ENCODE measurements at regions not wholly inside any gene's neighbourhood (a gene's known extent, or its start where the extent isn't known, plus 50 kb on each side); places are given as distances from the start of the nearest gene placed in this dataset.

DNA sequence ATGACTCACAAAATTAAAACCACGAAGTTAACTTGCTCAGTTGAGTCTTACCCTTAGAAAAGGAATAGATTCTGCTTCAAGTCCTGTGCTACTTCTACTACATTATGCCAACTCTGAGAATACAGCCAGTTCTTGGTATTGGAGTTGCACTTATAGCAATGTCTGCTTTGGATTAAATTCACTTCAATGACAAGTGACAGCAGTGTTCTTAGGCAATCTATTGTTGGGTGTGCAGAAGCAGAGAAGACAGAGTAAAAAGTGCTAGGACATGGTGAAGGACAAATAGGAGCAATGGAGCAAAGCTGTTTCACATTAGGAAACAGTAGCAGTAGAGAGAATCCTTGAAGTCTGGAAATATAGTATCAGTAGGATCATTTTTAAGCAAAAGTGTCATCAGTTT, 713.1 kb downstream of the SI start:
- H3K4me3 Mint-ChIP-seq, result no peak overlapping the region
- no peak overlapping the region for H3K9ac ChIP-seq (ENCODE audit: insufficient read depth, low read length, poor library complexity, severe bottlenecking)
- no peak overlapping the region for H3K4me3 ChIP-seq (replicated peaks in 1 of 3; ENCODE audit: low read depth in 2 of 3, low read length in 3 of 3)
- no peaks in the 10 kb centered on the region for H3K27me3 ChIP-seq (ENCODE audit: control insufficient read depth in 2 of 2, insufficient read depth in 2 of 2, low read length in 2 of 2)
- H2AFZ ChIP-seq (ENCODE audit: insufficient read depth, low read depth, low read length, poor library complexity, severe bottlenecking), result no peak overlapping the region
- WGBS (ENCODE audit: insufficient coverage), result no CpG with 5 or more reads among the region's 1 CpG
- no peaks in the 10 kb centered on the region for H3K4me1 Mint-ChIP-seq
- H3K4me2 ChIP-seq (replicated peaks; ENCODE audit: extremely low read depth, low read length, poor library complexity, severe bottlenecking), result no peak overlapping the region
- H3K9me3 ChIP-seq (replicated peaks in 1 of 2; ENCODE audit: control insufficient read depth in 1 of 2, insufficient read depth in 1 of 2, low read length in 2 of 2), result no peaks in the 10 kb centered on the region
- H3K79me2 ChIP-seq (ENCODE audit: insufficient read depth, low read length), result no peaks in the 10 kb centered on the region
- H3K9me3 Mint-ChIP-seq, result peaks cover 0 to 3% (median 0%) of the 10 kb centered on the region in 7 donors
- no peaks in the 10 kb centered on the region for H3K4me1 ChIP-seq (ENCODE audit: control insufficient read depth in 1 of 2, insufficient read depth in 2 of 2, low read length in 2 of 2)
- H4K20me1 ChIP-seq (ENCODE audit: insufficient read depth, low read length), result no peaks in the 10 kb centered on the region
- no peak for DNase-seq
- no peaks in the 10 kb centered on the region for H3K36me3 ChIP-seq (replicated peaks in 1 of 2; ENCODE audit: control insufficient read depth in 1 of 2, insufficient read depth in 2 of 2, low read length in 2 of 2)
- no peaks in the 10 kb centered on the region for H3K36me3 Mint-ChIP-seq
- intact Hi-C loops (cut with micrococcal nuclease), result no loop called here
- no peak overlapping the region for H3K27ac ChIP-seq (ENCODE audit: low read depth in 1 of 2, low read length in 2 of 2)
- H3K27ac Mint-ChIP-seq, result no peak overlapping the region
- no peaks in the 10 kb centered on the region for H3K27me3 Mint-ChIP-seq (ENCODE audit: low read depth in 3 of 3)
- TF ChIP-seq, protein P1, sequence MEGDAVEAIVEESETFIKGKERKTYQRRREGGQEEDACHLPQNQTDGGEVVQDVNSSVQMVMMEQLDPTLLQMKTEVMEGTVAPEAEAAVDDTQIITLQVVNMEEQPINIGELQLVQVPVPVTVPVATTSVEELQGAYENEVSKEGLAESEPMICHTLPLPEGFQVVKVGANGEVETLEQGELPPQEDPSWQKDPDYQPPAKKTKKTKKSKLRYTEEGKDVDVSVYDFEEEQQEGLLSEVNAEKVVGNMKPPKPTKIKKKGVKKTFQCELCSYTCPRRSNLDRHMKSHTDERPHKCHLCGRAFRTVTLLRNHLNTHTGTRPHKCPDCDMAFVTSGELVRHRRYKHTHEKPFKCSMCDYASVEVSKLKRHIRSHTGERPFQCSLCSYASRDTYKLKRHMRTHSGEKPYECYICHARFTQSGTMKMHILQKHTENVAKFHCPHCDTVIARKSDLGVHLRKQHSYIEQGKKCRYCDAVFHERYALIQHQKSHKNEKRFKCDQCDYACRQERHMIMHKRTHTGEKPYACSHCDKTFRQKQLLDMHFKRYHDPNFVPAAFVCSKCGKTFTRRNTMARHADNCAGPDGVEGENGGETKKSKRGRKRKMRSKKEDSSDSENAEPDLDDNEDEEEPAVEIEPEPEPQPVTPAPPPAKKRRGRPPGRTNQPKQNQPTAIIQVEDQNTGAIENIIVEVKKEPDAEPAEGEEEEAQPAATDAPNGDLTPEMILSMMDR (IDR thresholded peaks at IDR 0.05), result no peak

DNA sequence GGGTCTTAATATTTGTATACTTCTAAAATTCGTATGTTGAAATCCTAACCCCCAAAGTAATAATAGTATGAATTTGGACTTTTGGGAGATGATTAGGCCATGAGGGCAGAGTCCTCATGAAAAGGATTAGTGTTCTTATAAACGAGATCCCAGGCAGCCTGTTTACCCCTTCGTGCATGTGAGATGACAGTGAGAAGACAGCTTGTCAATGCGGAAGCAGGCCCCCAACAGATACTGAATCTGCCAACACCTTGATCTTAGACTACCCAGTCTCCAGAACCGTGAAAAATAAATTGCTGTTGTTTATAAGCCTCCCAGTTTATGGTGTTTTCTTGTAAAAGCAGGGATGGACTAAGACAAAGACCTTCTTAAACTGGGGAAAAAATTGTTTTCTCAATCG, 714.2 kb downstream of the SI start:
- TF ChIP-seq, protein P1 (IDR thresholded peaks at IDR 0.05), result no peak
- 64% methylated on average over 2 of the region's 6 CpGs for WGBS (ENCODE audit: insufficient coverage)
- intact Hi-C loops (cut with micrococcal nuclease), result no loop called here

More for the DNA sequence above, 714.2 kb downstream of the SI start:
- Mint-ChIP-seq H3K27ac (no peak overlapping the region), H3K9me3 (peaks cover 0 to 3% (median 0%) of the 10 kb centered on the region in 7 donors), H3K4me3 (no peak overlapping the region), H3K27me3 (ENCODE audit: low read depth in 3 of 3) (no peaks in the 10 kb centered on the region), H3K4me1 (no peaks in the 10 kb centered on the region), H3K36me3 (no peaks in the 10 kb centered on the region)
- no peak for DNase-seq
- Histone ChIP-seq H3K4me2 (replicated peaks; ENCODE audit: extremely low read depth, low read length, poor library complexity, severe bottlenecking) (no peak overlapping the region), H4K20me1 (ENCODE audit: insufficient read depth, low read length) (no peaks in the 10 kb centered on the region), H3K27ac (ENCODE audit: low read depth in 1 of 2, low read length in 2 of 2) (no peak overlapping the region), H3K79me2 (ENCODE audit: insufficient read depth, low read length) (no peaks in the 10 kb centered on the region), H3K9me3 (replicated peaks in 1 of 2; ENCODE audit: control insufficient read depth in 1 of 2, insufficient read depth in 1 of 2, low read length in 2 of 2) (no peaks in the 10 kb centered on the region), H3K4me1 (ENCODE audit: control insufficient read depth in 1 of 2, insufficient read depth in 2 of 2, low read length in 2 of 2) (no peaks in the 10 kb centered on the region), H2AFZ (ENCODE audit: insufficient read depth, low read depth, low read length, poor library complexity, severe bottlenecking) (no peak overlapping the region), H3K4me3 (replicated peaks in 1 of 3; ENCODE audit: low read depth in 2 of 3, low read length in 3 of 3) (no peak overlapping the region), H3K9ac (ENCODE audit: insufficient read depth, low read length, poor library complexity, severe bottlenecking) (no peak overlapping the region), H3K27me3 (ENCODE audit: control insufficient read depth in 2 of 2, insufficient read depth in 2 of 2, low read length in 2 of 2) (no peaks in the 10 kb centered on the region), H3K36me3 (replicated peaks in 1 of 2; ENCODE audit: control insufficient read depth in 1 of 2, insufficient read depth in 2 of 2, low read length in 2 of 2) (no peaks in the 10 kb centered on the region)

Data from CD14-positive monocyte (primary cell).